ENCODE measurements at regions not wholly inside any gene's neighbourhood (a gene's known extent, or its start where the extent isn't known, plus 50 kb on each side); places are given as distances from the start of the nearest gene placed in this dataset.

DNA sequence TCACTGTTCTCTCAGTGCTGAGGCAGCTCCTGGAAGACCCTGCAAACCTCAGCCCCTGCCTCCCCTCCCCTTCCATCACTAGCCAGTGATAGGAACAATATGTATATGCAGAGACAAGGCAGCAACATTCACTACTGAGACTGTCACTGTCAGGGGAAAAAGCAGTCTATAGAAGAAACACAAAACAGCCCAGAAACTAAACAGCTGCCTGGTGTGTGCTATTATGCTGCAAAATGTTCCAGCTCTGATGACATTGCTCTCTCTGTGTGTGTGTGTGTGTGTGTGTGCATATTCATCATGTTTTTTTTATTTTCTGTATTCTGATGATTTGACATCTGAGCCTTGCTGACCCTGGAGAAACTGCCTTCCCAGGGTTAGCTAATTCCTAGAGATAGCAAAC is 147.2 kb downstream of the SPATA18 start:
- Mint-ChIP-seq H3K4me3 (no peak overlapping the region), H3K27ac (no peak overlapping the region)
- CTCF ChIA-PET = interaction anchor here (0.6 kb wide), 1 partner anchor 40 kb away, joined by 3 read pairs; no protein-coding TSS in a partner anchor

DNA sequence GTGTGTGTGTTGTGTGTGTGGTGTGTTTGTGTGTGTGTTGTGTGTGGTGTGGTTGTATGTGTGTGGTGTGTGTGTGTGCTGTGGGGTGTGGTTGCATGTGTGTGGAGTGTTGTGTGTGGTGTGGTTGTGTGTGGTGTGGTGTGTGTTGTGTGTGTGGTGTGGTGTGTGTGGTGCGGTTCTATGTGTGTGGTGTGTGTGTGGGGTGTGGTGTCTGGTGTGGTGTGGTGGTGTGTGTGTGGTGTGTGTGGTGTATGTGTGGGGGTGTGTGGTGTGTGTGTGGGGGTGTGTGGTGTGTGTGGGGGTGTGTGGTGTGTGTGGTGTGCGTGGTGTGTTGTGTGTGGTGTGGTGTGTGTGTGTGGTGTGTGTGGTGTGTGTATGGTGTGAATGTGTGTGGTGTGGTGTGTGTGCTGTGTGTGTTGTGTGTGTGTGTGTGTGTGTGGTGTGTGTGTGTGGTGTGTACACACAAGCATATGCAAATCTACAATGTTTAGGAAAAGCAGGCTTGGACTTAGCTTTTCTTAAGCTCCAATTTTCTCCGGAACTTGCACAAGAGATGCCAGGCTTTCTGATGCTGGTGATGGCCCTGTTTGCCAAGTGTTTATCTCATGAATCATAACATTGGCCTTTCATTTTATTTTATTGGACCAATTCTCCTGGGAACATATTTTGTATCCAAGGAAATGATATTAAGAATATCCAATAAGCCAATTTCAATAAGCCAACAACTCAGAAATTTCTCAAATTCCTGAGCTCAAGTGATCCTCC is 148.7 kb downstream of the SPATA18 start:
- no peak overlapping the region for H3K27ac Mint-ChIP-seq
- DNase-seq (ENCODE audit: low spot score) = no peak
- H3K4me1 Mint-ChIP-seq = peaks cover 29% of the 10 kb centered on the region
- H3K27me3 Mint-ChIP-seq (ENCODE audit: low read depth) = no peaks in the 10 kb centered on the region
- ChIA-PET POLR2A (no interaction called here), CTCF (no interaction called here)
- H3K9me3 Mint-ChIP-seq = peaks cover 8% of the 10 kb centered on the region
- TF ChIP-seq, protein P1, sequence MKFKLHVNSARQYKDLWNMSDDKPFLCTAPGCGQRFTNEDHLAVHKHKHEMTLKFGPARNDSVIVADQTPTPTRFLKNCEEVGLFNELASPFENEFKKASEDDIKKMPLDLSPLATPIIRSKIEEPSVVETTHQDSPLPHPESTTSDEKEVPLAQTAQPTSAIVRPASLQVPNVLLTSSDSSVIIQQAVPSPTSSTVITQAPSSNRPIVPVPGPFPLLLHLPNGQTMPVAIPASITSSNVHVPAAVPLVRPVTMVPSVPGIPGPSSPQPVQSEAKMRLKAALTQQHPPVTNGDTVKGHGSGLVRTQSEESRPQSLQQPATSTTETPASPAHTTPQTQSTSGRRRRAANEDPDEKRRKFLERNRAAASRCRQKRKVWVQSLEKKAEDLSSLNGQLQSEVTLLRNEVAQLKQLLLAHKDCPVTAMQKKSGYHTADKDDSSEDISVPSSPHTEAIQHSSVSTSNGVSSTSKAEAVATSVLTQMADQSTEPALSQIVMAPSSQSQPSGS (CRISPR knock-in tag; IDR thresholded peaks at IDR 0.05; ENCODE audit: borderline replicate concordance, low read depth) = no peak
- TF ChIP-seq ZNF121 (CRISPR knock-in tag; IDR thresholded peaks at IDR 0.05) (no peak), RORB (CRISPR knock-in tag; IDR thresholded peaks at IDR 0.05) (no peak), ZNF138 (CRISPR knock-in tag; conservative IDR thresholded peaks at IDR 0.05) (no peak), SMAD4 (CRISPR knock-in tag; IDR thresholded peaks at IDR 0.05) (no peak), ZNF263 (CRISPR knock-in tag; IDR thresholded peaks at IDR 0.05; ENCODE audit: low read depth) (no peak), ZNF232 (CRISPR knock-in tag; IDR thresholded peaks at IDR 0.05) (no peak), JUN (CRISPR knock-in tag; IDR thresholded peaks at IDR 0.05) (no peak), ZNF416 (CRISPR knock-in tag; IDR thresholded peaks at IDR 0.05) (no peak), HMGA2 (CRISPR knock-in tag; IDR thresholded peaks at IDR 0.05) (no peak), NFATC4 (CRISPR knock-in tag; IDR thresholded peaks at IDR 0.05) (no peak), NR1H2 (CRISPR knock-in tag; IDR thresholded peaks at IDR 0.05) (no peak), EMX1 (CRISPR knock-in tag; IDR thresholded peaks at IDR 0.05) (no peak)
- TF ChIP-seq, protein P2, sequence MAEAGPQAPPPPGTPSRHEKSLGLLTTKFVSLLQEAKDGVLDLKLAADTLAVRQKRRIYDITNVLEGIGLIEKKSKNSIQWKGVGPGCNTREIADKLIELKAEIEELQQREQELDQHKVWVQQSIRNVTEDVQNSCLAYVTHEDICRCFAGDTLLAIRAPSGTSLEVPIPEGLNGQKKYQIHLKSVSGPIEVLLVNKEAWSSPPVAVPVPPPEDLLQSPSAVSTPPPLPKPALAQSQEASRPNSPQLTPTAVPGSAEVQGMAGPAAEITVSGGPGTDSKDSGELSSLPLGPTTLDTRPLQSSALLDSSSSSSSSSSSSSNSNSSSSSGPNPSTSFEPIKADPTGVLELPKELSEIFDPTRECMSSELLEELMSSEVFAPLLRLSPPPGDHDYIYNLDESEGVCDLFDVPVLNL (CRISPR knock-in tag; IDR thresholded peaks at IDR 0.05; ENCODE audit: borderline replicate concordance, low read depth) = no peak
- TF ChIP-seq, protein P3, sequence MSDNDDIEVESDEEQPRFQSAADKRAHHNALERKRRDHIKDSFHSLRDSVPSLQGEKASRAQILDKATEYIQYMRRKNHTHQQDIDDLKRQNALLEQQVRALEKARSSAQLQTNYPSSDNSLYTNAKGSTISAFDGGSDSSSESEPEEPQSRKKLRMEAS (CRISPR knock-in tag; IDR thresholded peaks at IDR 0.05) = no peak
- TF ChIP-seq, protein P4, sequence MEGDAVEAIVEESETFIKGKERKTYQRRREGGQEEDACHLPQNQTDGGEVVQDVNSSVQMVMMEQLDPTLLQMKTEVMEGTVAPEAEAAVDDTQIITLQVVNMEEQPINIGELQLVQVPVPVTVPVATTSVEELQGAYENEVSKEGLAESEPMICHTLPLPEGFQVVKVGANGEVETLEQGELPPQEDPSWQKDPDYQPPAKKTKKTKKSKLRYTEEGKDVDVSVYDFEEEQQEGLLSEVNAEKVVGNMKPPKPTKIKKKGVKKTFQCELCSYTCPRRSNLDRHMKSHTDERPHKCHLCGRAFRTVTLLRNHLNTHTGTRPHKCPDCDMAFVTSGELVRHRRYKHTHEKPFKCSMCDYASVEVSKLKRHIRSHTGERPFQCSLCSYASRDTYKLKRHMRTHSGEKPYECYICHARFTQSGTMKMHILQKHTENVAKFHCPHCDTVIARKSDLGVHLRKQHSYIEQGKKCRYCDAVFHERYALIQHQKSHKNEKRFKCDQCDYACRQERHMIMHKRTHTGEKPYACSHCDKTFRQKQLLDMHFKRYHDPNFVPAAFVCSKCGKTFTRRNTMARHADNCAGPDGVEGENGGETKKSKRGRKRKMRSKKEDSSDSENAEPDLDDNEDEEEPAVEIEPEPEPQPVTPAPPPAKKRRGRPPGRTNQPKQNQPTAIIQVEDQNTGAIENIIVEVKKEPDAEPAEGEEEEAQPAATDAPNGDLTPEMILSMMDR (IDR thresholded peaks at IDR 0.05) = no peak
- ATAC-seq = no peak
- H3K4me3 Mint-ChIP-seq = no peak overlapping the region
- no peaks in the 10 kb centered on the region for H3K36me3 Mint-ChIP-seq

More for the DNA sequence above, 147.2 kb downstream of the SPATA18 start:
- Mint-ChIP-seq H3K27me3 (ENCODE audit: low read depth) (no peaks in the 10 kb centered on the region), H3K36me3 (no peaks in the 10 kb centered on the region), H3K4me1 (peaks cover 29% of the 10 kb centered on the region), H3K9me3 (peaks cover 8% of the 10 kb centered on the region)
- DNase-seq (ENCODE audit: low spot score) (no peak), ATAC-seq (no peak)
- POLR2A ChIA-PET = no interaction called here
- TF ChIP-seq ESRRA (CRISPR knock-in tag; IDR thresholded peaks at IDR 0.05; ENCODE audit: borderline replicate concordance) (no peak), ZNF219 (CRISPR knock-in tag; IDR thresholded peaks at IDR 0.05; ENCODE audit: borderline replicate concordance) (no peak), RELA (CRISPR knock-in tag; IDR thresholded peaks at IDR 0.05; ENCODE audit: borderline replicate concordance) (no peak), NR1H2 (CRISPR knock-in tag; IDR thresholded peaks at IDR 0.05) (no peak), ZNF671 (CRISPR knock-in tag; IDR thresholded peaks at IDR 0.05) (no peak), MYBL2 (CRISPR knock-in tag; IDR thresholded peaks at IDR 0.05) (no peak), ETV6 (CRISPR knock-in tag; IDR thresholded peaks at IDR 0.05) (no peak), ZNF232 (CRISPR knock-in tag; IDR thresholded peaks at IDR 0.05) (no peak), ZNF416 (CRISPR knock-in tag; IDR thresholded peaks at IDR 0.05) (no peak), SMAD4 (CRISPR knock-in tag; IDR thresholded peaks at IDR 0.05) (no peak), ATF1 (CRISPR knock-in tag; IDR thresholded peaks at IDR 0.05) (no peak)
- TF ChIP-seq, protein P5, sequence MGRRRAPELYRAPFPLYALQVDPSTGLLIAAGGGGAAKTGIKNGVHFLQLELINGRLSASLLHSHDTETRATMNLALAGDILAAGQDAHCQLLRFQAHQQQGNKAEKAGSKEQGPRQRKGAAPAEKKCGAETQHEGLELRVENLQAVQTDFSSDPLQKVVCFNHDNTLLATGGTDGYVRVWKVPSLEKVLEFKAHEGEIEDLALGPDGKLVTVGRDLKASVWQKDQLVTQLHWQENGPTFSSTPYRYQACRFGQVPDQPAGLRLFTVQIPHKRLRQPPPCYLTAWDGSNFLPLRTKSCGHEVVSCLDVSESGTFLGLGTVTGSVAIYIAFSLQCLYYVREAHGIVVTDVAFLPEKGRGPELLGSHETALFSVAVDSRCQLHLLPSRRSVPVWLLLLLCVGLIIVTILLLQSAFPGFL (CRISPR knock-in tag; IDR thresholded peaks at IDR 0.05; ENCODE audit: borderline replicate concordance) = no peak
- TF ChIP-seq, protein P6, sequence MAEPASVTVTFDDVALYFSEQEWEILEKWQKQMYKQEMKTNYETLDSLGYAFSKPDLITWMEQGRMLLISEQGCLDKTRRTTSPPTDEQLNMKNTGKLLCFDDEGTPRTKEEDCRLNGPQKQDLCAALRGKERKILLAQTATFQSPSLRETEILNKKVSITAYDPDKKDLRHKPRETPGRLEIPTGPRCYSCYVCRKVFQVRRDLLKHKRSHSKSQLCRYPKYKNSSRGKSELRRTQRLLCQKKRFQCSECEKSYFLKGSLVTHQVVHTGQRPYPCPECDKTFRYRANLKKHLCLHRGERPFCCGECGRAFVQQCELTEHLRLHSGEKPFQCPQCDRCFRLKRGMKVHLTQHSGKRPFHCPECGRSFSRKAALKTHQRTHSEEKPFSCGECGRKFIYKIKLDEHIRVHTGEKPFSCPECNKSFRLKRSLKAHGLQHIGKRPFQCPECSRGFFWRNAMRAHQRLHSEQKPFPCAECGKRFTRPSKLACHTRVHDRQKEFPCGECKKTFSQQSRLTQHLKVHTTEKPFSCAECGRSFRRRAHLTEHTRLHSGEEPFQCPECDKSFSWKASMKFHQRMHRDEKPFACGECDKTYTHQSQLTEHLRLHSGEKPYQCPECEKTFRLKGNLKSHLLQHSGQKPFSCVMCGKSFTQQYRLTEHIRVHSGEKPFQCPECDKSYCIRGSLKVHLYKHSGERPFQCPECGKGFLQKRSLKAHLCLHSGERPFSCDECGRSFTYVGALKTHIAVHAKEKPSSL (CRISPR knock-in tag; conservative IDR thresholded peaks at IDR 0.05) = no peak
- TF ChIP-seq, protein P7, sequence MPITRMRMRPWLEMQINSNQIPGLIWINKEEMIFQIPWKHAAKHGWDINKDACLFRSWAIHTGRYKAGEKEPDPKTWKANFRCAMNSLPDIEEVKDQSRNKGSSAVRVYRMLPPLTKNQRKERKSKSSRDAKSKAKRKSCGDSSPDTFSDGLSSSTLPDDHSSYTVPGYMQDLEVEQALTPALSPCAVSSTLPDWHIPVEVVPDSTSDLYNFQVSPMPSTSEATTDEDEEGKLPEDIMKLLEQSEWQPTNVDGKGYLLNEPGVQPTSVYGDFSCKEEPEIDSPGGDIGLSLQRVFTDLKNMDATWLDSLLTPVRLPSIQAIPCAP (CRISPR knock-in tag; IDR thresholded peaks at IDR 0.05) = no peak
- TF ChIP-seq, protein P8, sequence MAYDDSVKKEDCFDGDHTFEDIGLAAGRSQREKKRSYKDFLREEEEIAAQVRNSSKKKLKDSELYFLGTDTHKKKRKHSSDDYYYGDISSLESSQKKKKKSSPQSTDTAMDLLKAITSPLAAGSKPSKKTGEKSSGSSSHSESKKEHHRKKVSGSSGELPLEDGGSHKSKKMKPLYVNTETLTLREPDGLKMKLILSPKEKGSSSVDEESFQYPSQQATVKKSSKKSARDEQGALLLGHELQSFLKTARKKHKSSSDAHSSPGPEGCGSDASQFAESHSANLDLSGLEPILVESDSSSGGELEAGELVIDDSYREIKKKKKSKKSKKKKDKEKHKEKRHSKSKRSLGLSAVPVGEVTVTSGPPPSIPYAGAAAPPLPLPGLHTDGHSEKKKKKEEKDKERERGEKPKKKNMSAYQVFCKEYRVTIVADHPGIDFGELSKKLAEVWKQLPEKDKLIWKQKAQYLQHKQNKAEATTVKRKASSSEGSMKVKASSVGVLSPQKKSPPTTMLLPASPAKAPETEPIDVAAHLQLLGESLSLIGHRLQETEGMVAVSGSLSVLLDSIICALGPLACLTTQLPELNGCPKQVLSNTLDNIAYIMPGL (CRISPR knock-in tag; IDR thresholded peaks at IDR 0.05) = no peak
